Non-pigmented ciliary epithelial cell (primary cell): ENCODE measurements at regions not wholly inside any gene's neighbourhood (a gene's known extent, or its start where the extent isn't known, plus 50 kb on each side); places are given as distances from the start of the nearest gene placed in this dataset.
"Not testable (repeated sequence)": the region's sequence is repeated elsewhere in the genome, so short reads cannot be mapped to it uniquely, and the experiment has no call there.

ENCODE experiments used
- DNase-seq: peaks from one replicate; pipeline ENCODE4 v3.0.0-alpha.2; 2010; ENCODE audit warnings: low read depth

- no peak for DNase-seq
These were observed 250.3 kb upstream of the RASGRP1 start for GRCh38 chr15:38814891-38815290.

GRCh38 chr15:38817427-38818156 lies 253.0 kb upstream of the RASGRP1 start:
- DNase-seq, result no peak

- DNase-seq, result no peak
These were observed 253.7 kb upstream of the RASGRP1 start for GRCh38 chr15:38818157-38818790.

- DNase-seq, result no peak
These were observed 254.9 kb upstream of the RASGRP1 start for GRCh38 chr15:38819387-38819950.

GRCh38 chr15:38823263-38823662 lies 258.6 kb upstream of the RASGRP1 start:
- DNase-seq, result no peak

GRCh38 chr15:38824719-38825118 lies 260.1 kb upstream of the RASGRP1 start:
- no peak for DNase-seq

GRCh38 chr15:38826880-38827279 lies 262.3 kb upstream of the RASGRP1 start:
- no peak for DNase-seq

GRCh38 chr15:38828031-38828532 lies 263.5 kb upstream of the RASGRP1 start:
- DNase-seq, result no peak

GRCh38 chr15:38829086-38829485 lies 264.5 kb upstream of the RASGRP1 start:
- no peak for DNase-seq

- DNase-seq, result no peak
These were observed 277.6 kb upstream of the RASGRP1 start for GRCh38 chr15:38842226-38842625.

GRCh38 chr15:38843051-38843501 lies 278.5 kb upstream of the RASGRP1 start:
- DNase-seq, result no peak

- DNase-seq, result no peak
These were observed 279.3 kb upstream of the RASGRP1 start for GRCh38 chr15:38843736-38844590.

GRCh38 chr15:38844736-38845135 lies 280.1 kb upstream of the RASGRP1 start:
- DNase-seq, result no peak

- DNase-seq, result no peak
These were observed 281.7 kb upstream of the RASGRP1 start for GRCh38 chr15:38846346-38846745.

- DNase-seq, result no peak
These were observed 283.1 kb upstream of the RASGRP1 start for GRCh38 chr15:38847666-38848065.

- no peak for DNase-seq
These were observed 284.4 kb upstream of the RASGRP1 start for GRCh38 chr15:38849046-38849445.

- not testable (repeated sequence) for DNase-seq
These were observed 287.6 kb upstream of the RASGRP1 start for GRCh38 chr15:38852188-38852587.

GRCh38 chr15:38853608-38854007 lies 289.0 kb upstream of the RASGRP1 start:
- no peak for DNase-seq

GRCh38 chr15:38854506-38854905 lies 289.9 kb upstream of the RASGRP1 start:
- DNase-seq, result no peak

- no peak for DNase-seq
These were observed 293.2 kb upstream of the RASGRP1 start for GRCh38 chr15:38857814-38858213.

GRCh38 chr15:38859574-38859973 lies 295.0 kb upstream of the RASGRP1 start:
- no peak for DNase-seq

GRCh38 chr15:38860253-38860652 lies 295.6 kb upstream of the RASGRP1 start:
- DNase-seq, result no peak
